Fibroblast of the aortic adventitia (primary cell): ENCODE measurements at regions not wholly inside any gene's neighbourhood (a gene's known extent, or its start where the extent isn't known, plus 50 kb on each side); places are given as distances from the start of the nearest gene placed in this dataset.

ENCODE experiments used
- DNase-seq: peaks from one replicate; pipeline ENCODE4 v3.0.0-alpha.2; 2010; ENCODE audit warnings: low read depth
- H3K4me3 ChIP-seq: 2 replicates; pipeline ENCODE4 v1.5.1; 2011; ENCODE audit warnings: low read depth, mild to moderate bottlenecking, control low read depth, low read length, moderate library complexity
- CTCF ChIP-seq: IDR thresholded peaks from 2 replicates; pipeline ENCODE4 v1.5.1; 2011; ENCODE audit warnings: mild to moderate bottlenecking, low read length, control low read depth, inconsistent platforms; ENCODE audit not compliant: insufficient read depth

- no peak overlapping the region for H3K4me3 ChIP-seq
- TF ChIP-seq CTCF = no peak
- DNase-seq = no peak
Observed at GRCh38 chr1:229063154-229063773, 207.6 kb upstream of the RAB4A start.

- no peak overlapping the region for H3K4me3 ChIP-seq
- TF ChIP-seq CTCF = no peak
- peak; percentile 17 for DNase-seq
Observed at GRCh38 chr1:229064320-229065168, 206.4 kb upstream of the RAB4A start.

- no peak for TF ChIP-seq CTCF
- DNase-seq = no peak
- no peak overlapping the region for H3K4me3 ChIP-seq
Observed at GRCh38 chr1:229065613-229066012, 205.3 kb upstream of the RAB4A start.

GRCh38 chr1:229066591-229066990 lies 204.3 kb upstream of the RAB4A start:
- no peak for DNase-seq
- no peak for TF ChIP-seq CTCF

GRCh38 chr1:229067546-229067945 lies 203.4 kb upstream of the RAB4A start:
- no peak overlapping the region for H3K4me3 ChIP-seq
- no peak for DNase-seq
- no peak for TF ChIP-seq CTCF

More at GRCh38 chr1:229066591-229066990, 204.3 kb upstream of the RAB4A start:
- H3K4me3 ChIP-seq = no peak overlapping the region

GRCh38 chr1:229068270-229068987 lies 202.5 kb upstream of the RAB4A start:
- no peak overlapping the region for H3K4me3 ChIP-seq
- no peak for TF ChIP-seq CTCF
- peak; percentile 31 for DNase-seq
